Neural cell (in vitro differentiated cells): ENCODE measurements at regions not wholly inside any gene's neighbourhood (a gene's known extent, or its start where the extent isn't known, plus 50 kb on each side); places are given as distances from the start of the nearest gene placed in this dataset.

ENCODE experiments used
- H2AFZ ChIP-seq: fragments of 200-600, 300-800 bp; sonication (generic), shearing (Covaris generic); 2 replicates; pipeline ENCODE4 v1.6.0; 2014; ENCODE audit warnings: low read depth, mild to moderate bottlenecking, antibody characterized with exemption, low read length, moderate library complexity
- H3F3A ChIP-seq: fragments of 200-600 bp; shearing (Covaris generic); 2 replicates; pipeline ENCODE4 v1.6.1; 2016; ENCODE audit warnings: mild to moderate bottlenecking, moderate library complexity, mixed read lengths, antibody characterized with exemption, low read length; ENCODE audit not compliant: insufficient read depth, poor library complexity, severe bottlenecking
- H3K27ac ChIP-seq: fragments of 200-600, 300-800 bp; sonication (generic), shearing (Covaris generic); 2 replicates; pipeline ENCODE4 v1.5.1; 2014; ENCODE audit warnings: mild to moderate bottlenecking, low read length, moderate library complexity
- H3K27me3 ChIP-seq: fragments of 300-800, 200-600 bp; sonication (generic), shearing (Covaris generic); 2 replicates; pipeline ENCODE4 v1.6.0; 2014; ENCODE audit warnings: mild to moderate bottlenecking, low read depth, low read length, moderate library complexity; ENCODE audit not compliant: insufficient read depth
- H3K36me3 ChIP-seq: fragments of 300-800, 200-600 bp; sonication (generic), shearing (Covaris generic); 2 replicates; pipeline ENCODE4 v1.5.1; 2014; ENCODE audit warnings: mild to moderate bottlenecking, antibody characterized with exemption, low read length, moderate library complexity; ENCODE audit not compliant: insufficient read depth
- H3K4me2 ChIP-seq: fragments of 300-800, 200-600 bp; sonication (generic), shearing (Covaris generic); 2 replicates; pipeline ENCODE4 v1.6.0; 2014; ENCODE audit warnings: mild to moderate bottlenecking, low read length
- H3K4me3 ChIP-seq: fragments of 300-800, 200-600 bp; sonication (generic), shearing (Covaris generic); 2 replicates; pipeline ENCODE4 v1.5.1; 2014; ENCODE audit warnings: mild to moderate bottlenecking, low read length, moderate library complexity
- H3K79me2 ChIP-seq: fragments of 200-600 bp; shearing (Covaris generic); replicated peaks from 2 replicates; pipeline ENCODE4 v1.6.0; 2014; ENCODE audit warnings: mild to moderate bottlenecking, low read length, moderate library complexity; ENCODE audit not compliant: insufficient read depth
- H3K9ac ChIP-seq: fragments of 300-800, 200-600 bp; sonication (generic), shearing (Covaris generic); 2 replicates; pipeline ENCODE4 v1.6.1; 2016; ENCODE audit warnings: mild to moderate bottlenecking, low read length, mixed read lengths
- H3K9me2 ChIP-seq: fragments of 200-600 bp; shearing (Covaris generic); 2 replicates; pipeline ENCODE4 v1.6.1; 2016; ENCODE audit warnings: mild to moderate bottlenecking, low read length, mixed read lengths; ENCODE audit not compliant: insufficient read depth
- H3K9me3 ChIP-seq: fragments of 200-600, 300-800 bp; sonication (generic), shearing (Covaris generic); 2 replicates; pipeline ENCODE4 v1.6.1; 2016; ENCODE audit warnings: mild to moderate bottlenecking, mixed run types, low read length, moderate library complexity, mixed read lengths
- H4K20me1 ChIP-seq: fragments of 200-600 bp; shearing (Covaris generic); 2 replicates; pipeline ENCODE4 v1.6.1; 2016; ENCODE audit warnings: mild to moderate bottlenecking, mixed run types; ENCODE audit not compliant: insufficient read depth
- CTCF ChIP-seq: fragments of 450-650 bp; IDR thresholded peaks from 2 replicates; pipeline ENCODE4 v1.5.1; 2014; ENCODE audit warnings: antibody characterized with exemption, mild to moderate bottlenecking, moderate library complexity; ENCODE audit not compliant: poor library complexity, severe bottlenecking
- EP300 ChIP-seq: fragments of 450-650 bp; conservative IDR thresholded peaks from 2 replicates; pipeline ENCODE4 v1.6.1; 2014; ENCODE audit warnings: antibody characterized with exemption, mild to moderate bottlenecking, moderate library complexity; ENCODE audit not compliant: poor library complexity, severe bottlenecking
- EZH2 ChIP-seq: fragments of 200-600, 300-800 bp; shearing (Covaris generic), sonication (generic); IDR thresholded peaks from 2 replicates; pipeline ENCODE4 v1.6.1; 2014; ENCODE audit warnings: antibody characterized with exemption, low read length, borderline replicate concordance, mild to moderate bottlenecking; ENCODE audit not compliant: insufficient read depth, poor library complexity, severe bottlenecking
- MXI1 ChIP-seq: fragments of 450-650 bp; conservative IDR thresholded peaks from 2 replicates; pipeline ENCODE4 v1.6.1; 2014; ENCODE audit warnings: antibody characterized with exemption, mild to moderate bottlenecking; ENCODE audit not compliant: poor library complexity, severe bottlenecking
- POLR2AphosphoS5 ChIP-seq: IDR thresholded peaks from 2 replicates; pipeline ENCODE4 v1.6.1; 2012
- RAD21 ChIP-seq: fragments of 450-650 bp; conservative IDR thresholded peaks from 2 replicates; pipeline ENCODE4 v1.6.1; 2014; ENCODE audit warnings: antibody characterized with exemption, mild to moderate bottlenecking, moderate library complexity
- REST ChIP-seq: IDR thresholded peaks from 2 replicates; pipeline ENCODE4 v1.6.1; 2012; ENCODE audit warnings: borderline replicate concordance
- SMC3 ChIP-seq: fragments of 450-650 bp; conservative IDR thresholded peaks from 2 replicates; pipeline ENCODE4 v1.6.1; 2014; ENCODE audit warnings: antibody characterized with exemption, mild to moderate bottlenecking, moderate library complexity; ENCODE audit not compliant: poor library complexity
- TAF1 ChIP-seq: IDR thresholded peaks from 2 replicates; pipeline ENCODE4 v1.6.1; 2012; ENCODE audit warnings: low read depth

GRCh38 chr6:110530671-110531070 is 54.3 kb upstream of the SLC22A16 start:
- Histone ChIP-seq H3K27me3 (no peaks in the 10 kb centered on the region), H3K4me2 (no peak overlapping the region), H3K9me2 (no peaks in the 10 kb centered on the region), H3F3A (no peaks in the 10 kb centered on the region), H3K9ac (no peak overlapping the region), H3K9me3 (no peaks in the 10 kb centered on the region), H4K20me1 (no peaks in the 10 kb centered on the region), H2AFZ (no peak overlapping the region), H3K27ac (no peak overlapping the region), H3K79me2 (no peaks in the 10 kb centered on the region), H3K36me3 (no peaks in the 10 kb centered on the region), H3K4me3 (no peak overlapping the region)
- TF ChIP-seq EP300 (no peak), CTCF (no peak), SMC3 (no peak), REST (no peak), MXI1 (no peak), TAF1 (no peak), EZH2 (no peak), POLR2AphosphoS5 (no peak), RAD21 (no peak)

- H3K9me2 ChIP-seq = no peaks in the 10 kb centered on the region
- no peak overlapping the region for H2AFZ ChIP-seq
- H3K9me3 ChIP-seq = no peaks in the 10 kb centered on the region
- H3K36me3 ChIP-seq = no peaks in the 10 kb centered on the region
- no peak overlapping the region for H3K4me2 ChIP-seq
- TF ChIP-seq CTCF = no peak
- no peak for TF ChIP-seq MXI1
- no peak for TF ChIP-seq EP300
- no peak for TF ChIP-seq RAD21
- TF ChIP-seq POLR2AphosphoS5 = no peak
- no peak for TF ChIP-seq TAF1
- TF ChIP-seq REST = no peak
- TF ChIP-seq EZH2 = no peak
- no peak for TF ChIP-seq SMC3
- no peaks in the 10 kb centered on the region for H4K20me1 ChIP-seq
- H3K4me3 ChIP-seq = no peak overlapping the region
- H3K79me2 ChIP-seq = no peaks in the 10 kb centered on the region
- H3K27ac ChIP-seq = no peak overlapping the region
- no peaks in the 10 kb centered on the region for H3F3A ChIP-seq
- H3K27me3 ChIP-seq = no peaks in the 10 kb centered on the region
- no peak overlapping the region for H3K9ac ChIP-seq
These were observed 53.5 kb upstream of the SLC22A16 start for GRCh38 chr6:110529907-110530306.
